Erythroblast (primary cell): ENCODE measurements at regions not wholly inside any gene's neighbourhood (a gene's known extent, or its start where the extent isn't known, plus 50 kb on each side); places are given as distances from the start of the nearest gene placed in this dataset.

Experiments used
- DNase-seq, 2 experiments: peaks; one replicate each; lab custom pipeline; 2025; lab: John Stamatoyannopoulos, UW
- GATA1 ChIP-seq: IDR thresholded peaks from 2 replicates; pipeline ENCODE4 v1.6.1; 2011; ENCODE audit warnings: low read depth, mild to moderate bottlenecking, control low read depth, low read length, moderate library complexity
- POLR2A ChIP-seq: IDR thresholded peaks from 2 replicates; pipeline ENCODE4 v1.6.1; 2011; ENCODE audit warnings: mild to moderate bottlenecking, low read length

- no peak for DNase-seq
- TF ChIP-seq GATA1 (no peak), POLR2A (no peak)
These were observed 778.0 kb downstream of the BRD1 start for GRCh38 chr22:49049691-49050090.

GRCh38 chr22:49048591-49048990 lies 779.1 kb downstream of the BRD1 start:
- TF ChIP-seq GATA1 (no peak), POLR2A (no peak)
- DNase-seq, result no peak

GRCh38 chr22:49047447-49047846 lies 780.2 kb downstream of the BRD1 start:
- DNase-seq, result no peak
- TF ChIP-seq POLR2A, result no peak
- TF ChIP-seq GATA1, result no peak

- TF ChIP-seq GATA1, result no peak
- no peak for TF ChIP-seq POLR2A
- DNase-seq, result peak; percentile 24 to 47
These were observed 780.9 kb downstream of the BRD1 start for GRCh38 chr22:49046546-49047361.

- TF ChIP-seq GATA1 (no peak), POLR2A (no peak)
- no peak for DNase-seq
These were observed 781.6 kb downstream of the BRD1 start for GRCh38 chr22:49046000-49046545.

- no peak for DNase-seq
- no peak for TF ChIP-seq POLR2A
- TF ChIP-seq GATA1, result no peak
These were observed 782.4 kb downstream of the BRD1 start for GRCh38 chr22:49045276-49045675.

GRCh38 chr22:49044776-49045175 lies 782.9 kb downstream of the BRD1 start:
- TF ChIP-seq POLR2A, result no peak
- no peak for TF ChIP-seq GATA1
- DNase-seq, result no peak

GRCh38 chr22:49044091-49044490 lies 783.6 kb downstream of the BRD1 start:
- no peak for DNase-seq
- TF ChIP-seq POLR2A, result no peak
- no peak for TF ChIP-seq GATA1

GRCh38 chr22:49042877-49043859 lies 784.5 kb downstream of the BRD1 start:
- DNase-seq, result no peak
- TF ChIP-seq POLR2A (no peak), GATA1 (no peak)

- no peak for DNase-seq
- TF ChIP-seq GATA1 (no peak), POLR2A (no peak)
These were observed 785.6 kb downstream of the BRD1 start for GRCh38 chr22:49042066-49042465.

GRCh38 chr22:49040754-49041467 lies 786.8 kb downstream of the BRD1 start:
- TF ChIP-seq GATA1 (no peak), POLR2A (no peak)
- DNase-seq, result no peak

GRCh38 chr22:49040111-49040510 lies 787.6 kb downstream of the BRD1 start:
- no peak for DNase-seq
- TF ChIP-seq POLR2A (no peak), GATA1 (no peak)

GRCh38 chr22:49039625-49040024 lies 788.0 kb downstream of the BRD1 start:
- TF ChIP-seq POLR2A (no peak), GATA1 (no peak)
- DNase-seq, result no peak

- DNase-seq, result no peak
These were observed 789.9 kb downstream of the BRD1 start for GRCh38 chr22:49037701-49038245.

More at GRCh38 chr22:49037701-49038245, 789.9 kb downstream of the BRD1 start:
- TF ChIP-seq POLR2A, result no peak
- no peak for TF ChIP-seq GATA1
